Tibial artery (tissue), 4 donors: ENCODE measurements at regions not wholly inside any gene's neighbourhood (a gene's known extent, or its start where the extent isn't known, plus 50 kb on each side); places are given as distances from the start of the nearest gene placed in this dataset.

Source experiments
- DNase-seq, 2 donors: peaks; one replicate each; pipeline ENCODE4 v3.0.0-alpha.2; 2019
- H3K27ac ChIP-seq, 2 donors: fragments of 200-600 bp; sonication (generic) in 1 of 2; 1 replicate in 1 of 2; 2 replicates in 1 of 2; pipeline ENCODE4 v1.5.1; 2018 to 2019; ENCODE audit warnings: mild to moderate bottlenecking in 1 of 2
- H3K27me3 ChIP-seq, 2 donors: fragments of 200-600 bp; sonication (generic) in 1 of 2; one replicate each; pipeline versions ENCODE4 v1.5.1 to v1.6.0; 2016 to 2019
- H3K36me3 ChIP-seq, 3 donors: fragments of 200-600 bp; sonication (generic) in 2 of 3; one replicate each; pipeline ENCODE4 v1.5.1; 2016 to 2019; ENCODE audit warnings: mild to moderate bottlenecking in 2 of 3
- H3K4me1 ChIP-seq, 4 donors: fragments of 200-600 bp; sonication (generic) in 2 of 4; 1 replicate in 3 of 4; 2 replicates in 1 of 4; pipeline ENCODE4 v1.5.1; 2016 to 2019
- H3K4me3 ChIP-seq, 2 donors: fragments of 200-600 bp; sonication (generic) in 1 of 2; 1 replicate in 1 of 2; 2 replicates in 1 of 2; pipeline ENCODE4 v1.5.1; 2018 to 2019; ENCODE audit warnings: mild to moderate bottlenecking in 2 of 2
- H3K9me3 ChIP-seq, 3 donors: fragments of 200-600 bp; sonication (generic) in 1 of 3; one replicate each; pipeline ENCODE4 v1.5.1; 2016 to 2019
- intact Hi-C: fragments of 100-400 bp; cut with DNase I; formaldehyde crosslinking; loops from one replicate; pipeline ENCODE4 v1.15.0; 2023; ENCODE audit warnings: low total_unique reads
- TF ChIP-seq, protein P1 (sequence below), 2 experiments: fragments of 200-600 bp in 1 of 2; fragments of 450-650 bp in 1 of 2; IDR thresholded peaks; one replicate each; pipeline ENCODE4 v1.5.1; 2017 to 2019; ENCODE audit warnings: antibody characterized with exemption in 2 of 2, mild to moderate bottlenecking in 1 of 2, moderate library complexity in 1 of 2

DNA sequence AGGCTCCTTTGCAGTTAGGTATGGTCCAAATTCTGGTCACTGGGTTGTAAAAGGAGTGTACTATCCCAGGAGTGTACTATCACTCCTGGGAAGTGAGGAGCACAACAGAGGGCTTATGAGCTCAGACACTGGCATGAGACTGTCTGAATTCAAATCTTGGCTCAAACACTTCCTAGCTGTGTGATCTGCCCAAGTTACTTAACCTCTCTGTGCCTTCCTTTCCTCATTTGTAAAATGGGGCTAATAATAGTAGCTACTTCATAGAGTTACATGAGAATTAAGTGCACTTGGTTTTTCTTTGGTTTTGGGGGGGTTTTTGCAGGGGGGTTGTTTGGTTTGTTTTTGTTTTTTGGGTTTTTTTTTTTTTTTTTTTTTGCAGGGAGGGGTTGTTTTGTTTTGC, 152.0 kb downstream of the BCOR start:
- Histone ChIP-seq H3K27ac (no peak overlapping the region), H3K4me1 (no peaks in the 10 kb centered on the region), H3K27me3 (no peaks in the 10 kb centered on the region), H3K36me3 (no peaks in the 10 kb centered on the region), H3K9me3 (peaks cover 0 to 9% (median 6%) of the 10 kb centered on the region in 3 donors), H3K4me3 (no peak overlapping the region)
- TF ChIP-seq, protein P1, sequence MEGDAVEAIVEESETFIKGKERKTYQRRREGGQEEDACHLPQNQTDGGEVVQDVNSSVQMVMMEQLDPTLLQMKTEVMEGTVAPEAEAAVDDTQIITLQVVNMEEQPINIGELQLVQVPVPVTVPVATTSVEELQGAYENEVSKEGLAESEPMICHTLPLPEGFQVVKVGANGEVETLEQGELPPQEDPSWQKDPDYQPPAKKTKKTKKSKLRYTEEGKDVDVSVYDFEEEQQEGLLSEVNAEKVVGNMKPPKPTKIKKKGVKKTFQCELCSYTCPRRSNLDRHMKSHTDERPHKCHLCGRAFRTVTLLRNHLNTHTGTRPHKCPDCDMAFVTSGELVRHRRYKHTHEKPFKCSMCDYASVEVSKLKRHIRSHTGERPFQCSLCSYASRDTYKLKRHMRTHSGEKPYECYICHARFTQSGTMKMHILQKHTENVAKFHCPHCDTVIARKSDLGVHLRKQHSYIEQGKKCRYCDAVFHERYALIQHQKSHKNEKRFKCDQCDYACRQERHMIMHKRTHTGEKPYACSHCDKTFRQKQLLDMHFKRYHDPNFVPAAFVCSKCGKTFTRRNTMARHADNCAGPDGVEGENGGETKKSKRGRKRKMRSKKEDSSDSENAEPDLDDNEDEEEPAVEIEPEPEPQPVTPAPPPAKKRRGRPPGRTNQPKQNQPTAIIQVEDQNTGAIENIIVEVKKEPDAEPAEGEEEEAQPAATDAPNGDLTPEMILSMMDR (IDR thresholded peaks at IDR 0.05): no peak
- intact Hi-C loops: no loop called here
- DNase-seq: no peak

DNA sequence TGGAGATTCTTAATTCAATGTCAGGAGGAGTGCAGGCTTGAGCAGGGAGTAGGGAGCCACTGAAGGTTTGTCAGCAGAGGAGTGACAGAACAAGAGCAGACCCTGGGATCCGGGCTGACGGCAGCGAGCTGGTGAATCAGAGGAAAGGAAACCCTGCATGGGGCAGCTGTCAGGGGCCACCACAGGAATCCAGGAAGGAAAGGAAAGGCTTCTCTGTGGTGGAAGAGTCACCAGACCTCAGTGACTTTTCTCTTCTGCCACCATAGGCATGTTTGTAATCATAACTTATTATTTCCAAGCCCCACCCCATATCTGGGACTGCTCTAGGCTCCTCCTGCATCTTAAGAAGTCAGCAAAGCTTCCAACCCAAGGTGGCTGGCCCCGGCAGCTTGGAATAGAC, 150.9 kb downstream of the BCOR start:
- Histone ChIP-seq H3K4me1 (no peaks in the 10 kb centered on the region), H3K27me3 (no peaks in the 10 kb centered on the region), H3K27ac (no peak overlapping the region), H3K36me3 (no peaks in the 10 kb centered on the region), H3K9me3 (peaks cover 0 to 12% (median 6%) of the 10 kb centered on the region in 3 donors), H3K4me3 (no peak overlapping the region)
- TF ChIP-seq, protein P1 (IDR thresholded peaks at IDR 0.05): no peak
- intact Hi-C loops: no loop called here
- no peak for DNase-seq

GRCh38 chrX:39948582-39948981, 149.2 kb downstream of the BCOR start:
- no peak for DNase-seq
- H3K4me3 ChIP-seq: no peak overlapping the region
- no peaks in the 10 kb centered on the region for H3K27me3 ChIP-seq
- H3K36me3 ChIP-seq: no peaks in the 10 kb centered on the region
- H3K4me1 ChIP-seq: peaks cover 0 to 3% (median 0%) of the 10 kb centered on the region in 4 donors
- TF ChIP-seq, protein P1 (IDR thresholded peaks at IDR 0.05): no peak
- no peak overlapping the region for H3K27ac ChIP-seq
- intact Hi-C loops: no loop called here
- H3K9me3 ChIP-seq: peaks cover 0 to 7% (median 1%) of the 10 kb centered on the region in 3 donors

DNA sequence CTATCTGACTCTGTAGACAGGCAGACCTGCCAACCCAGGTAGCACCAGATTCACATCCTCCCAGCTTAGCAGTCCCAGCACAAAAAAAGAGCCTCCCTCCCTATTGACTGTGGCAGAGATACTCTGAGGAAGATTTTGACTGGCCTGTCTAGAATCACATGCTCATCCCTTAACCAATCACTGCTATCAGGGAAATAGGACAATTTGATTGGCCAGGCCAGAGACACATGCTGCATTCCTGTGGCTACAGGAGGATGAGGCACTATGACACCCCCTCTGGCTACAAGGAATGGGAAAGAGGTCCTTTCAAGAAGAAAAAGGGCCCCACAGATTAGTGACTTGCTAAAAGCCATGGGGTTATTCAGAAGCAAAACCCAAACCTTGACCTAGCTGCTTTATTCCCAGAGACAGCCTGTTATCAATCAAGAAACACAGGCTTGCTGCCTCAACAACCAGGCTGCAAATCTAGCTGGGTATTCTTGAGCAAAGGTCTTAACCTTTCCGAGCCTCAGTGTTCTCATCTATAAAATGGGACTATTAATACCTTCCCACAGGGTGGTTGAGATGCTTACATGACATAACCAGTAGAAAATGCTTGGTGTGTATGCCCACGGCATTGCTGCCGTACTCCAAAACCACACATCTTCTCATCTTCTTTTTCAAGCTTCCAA, 147.6 kb downstream of the BCOR start:
- TF ChIP-seq, protein P1 (IDR thresholded peaks at IDR 0.05): no peak
- peaks cover 0 to 9% (median 0%) of the 10 kb centered on the region in 4 donors for H3K4me1 ChIP-seq
- H3K4me3 ChIP-seq: no peak overlapping the region
- no peaks in the 10 kb centered on the region for H3K27me3 ChIP-seq
- intact Hi-C loops: no loop called here
- DNase-seq: no peak
- no peaks in the 10 kb centered on the region for H3K36me3 ChIP-seq
- H3K27ac ChIP-seq: no peak overlapping the region
- peaks cover 0 to 4% (median 0%) of the 10 kb centered on the region in 3 donors for H3K9me3 ChIP-seq

DNA sequence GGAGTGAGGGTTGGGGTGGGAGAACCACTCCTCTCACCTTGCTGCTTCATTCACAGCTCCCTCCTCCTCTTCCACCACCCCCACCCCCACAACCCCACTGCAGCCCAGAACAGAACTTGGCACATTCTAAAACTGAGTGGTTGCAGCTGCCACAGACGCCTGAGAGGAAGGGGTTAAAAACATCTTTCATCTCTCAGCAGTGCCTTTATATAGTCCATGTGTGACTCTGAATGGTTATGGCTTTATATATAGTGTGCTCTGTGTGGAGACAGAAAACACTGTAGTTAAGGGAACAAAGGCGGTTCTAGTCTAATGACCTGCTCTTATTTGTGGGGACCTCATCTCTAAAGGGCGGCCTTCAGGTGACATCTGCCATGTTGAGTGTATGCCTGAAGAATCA, 144.8 kb downstream of the BCOR start:
- Histone ChIP-seq H3K36me3 (no peaks in the 10 kb centered on the region), H3K9me3 (peaks cover 0 to 4% (median 0%) of the 10 kb centered on the region in 3 donors), H3K4me3 (no peak overlapping the region), H3K27me3 (no peaks in the 10 kb centered on the region), H3K4me1 (peaks cover 0 to 9% (median 0%) of the 10 kb centered on the region in 4 donors), H3K27ac (no peak overlapping the region)
- intact Hi-C loops: no loop called here
- TF ChIP-seq, protein P1 (IDR thresholded peaks at IDR 0.05): no peak
- no peak for DNase-seq
